Fibroblast of skin of left quadriceps (primary cell): ENCODE measurements at regions not wholly inside any gene's neighbourhood (a gene's known extent, or its start where the extent isn't known, plus 50 kb on each side); places are given as distances from the start of the nearest gene placed in this dataset.
"Not testable (repeated sequence)": the region's sequence is repeated elsewhere in the genome, so short reads cannot be mapped to it uniquely, and the experiment has no call there.

Experiments
- DNase-seq, 2 experiments: peaks; one replicate each; pipeline ENCODE4 v3.0.0-alpha.2; 2013; ENCODE audit warnings: low read depth in 2 of 2

DNA sequence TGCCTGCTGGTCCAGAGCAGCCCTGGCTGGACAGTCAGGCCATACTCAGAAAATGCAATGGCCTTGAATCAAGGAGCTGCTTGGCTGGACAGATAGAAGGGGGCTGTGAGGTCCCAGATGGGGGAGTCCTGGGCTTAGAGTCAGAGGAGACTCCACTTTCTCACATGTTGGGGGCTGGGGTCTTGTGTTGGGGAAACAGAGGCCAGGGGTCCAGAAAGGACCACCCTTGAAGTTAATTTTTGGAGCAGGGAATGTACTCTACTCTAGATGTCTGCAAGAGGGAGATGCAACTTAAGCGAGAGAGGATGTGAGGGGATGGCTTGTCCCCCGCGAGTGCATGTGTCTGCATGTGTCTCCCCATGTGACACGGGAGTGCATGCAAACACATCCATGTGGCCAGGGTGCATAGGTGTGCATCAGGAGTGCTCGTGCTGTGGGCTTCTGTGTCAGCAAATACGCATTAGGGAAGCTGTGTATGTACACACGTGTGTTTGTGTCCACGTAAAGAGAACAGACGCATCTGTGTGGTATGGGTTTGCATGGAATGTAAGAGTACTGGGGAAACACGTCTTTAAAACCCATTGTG, 303.2 kb downstream of the MYCN start:
- no peak for DNase-seq

DNA sequence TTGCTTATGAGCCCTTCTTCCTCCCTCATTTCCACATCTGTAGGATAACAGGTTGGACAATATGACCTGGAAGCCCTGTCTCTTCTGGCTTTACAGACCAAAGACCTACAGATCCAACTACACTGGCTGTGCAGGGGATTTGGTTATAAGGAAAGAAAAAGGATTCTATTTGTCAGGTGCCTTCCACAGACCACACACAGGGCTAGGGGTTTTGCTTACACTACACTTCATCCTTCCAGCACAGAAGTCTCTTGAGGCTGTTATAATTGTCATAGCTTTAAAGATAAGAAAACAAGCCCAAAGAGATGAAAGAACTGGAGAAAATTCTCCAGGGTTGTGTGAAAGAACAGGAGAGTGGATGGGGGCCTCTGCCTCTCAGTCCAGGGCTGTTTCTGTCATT, 302.6 kb downstream of the MYCN start:
- no peak for DNase-seq

DNA sequence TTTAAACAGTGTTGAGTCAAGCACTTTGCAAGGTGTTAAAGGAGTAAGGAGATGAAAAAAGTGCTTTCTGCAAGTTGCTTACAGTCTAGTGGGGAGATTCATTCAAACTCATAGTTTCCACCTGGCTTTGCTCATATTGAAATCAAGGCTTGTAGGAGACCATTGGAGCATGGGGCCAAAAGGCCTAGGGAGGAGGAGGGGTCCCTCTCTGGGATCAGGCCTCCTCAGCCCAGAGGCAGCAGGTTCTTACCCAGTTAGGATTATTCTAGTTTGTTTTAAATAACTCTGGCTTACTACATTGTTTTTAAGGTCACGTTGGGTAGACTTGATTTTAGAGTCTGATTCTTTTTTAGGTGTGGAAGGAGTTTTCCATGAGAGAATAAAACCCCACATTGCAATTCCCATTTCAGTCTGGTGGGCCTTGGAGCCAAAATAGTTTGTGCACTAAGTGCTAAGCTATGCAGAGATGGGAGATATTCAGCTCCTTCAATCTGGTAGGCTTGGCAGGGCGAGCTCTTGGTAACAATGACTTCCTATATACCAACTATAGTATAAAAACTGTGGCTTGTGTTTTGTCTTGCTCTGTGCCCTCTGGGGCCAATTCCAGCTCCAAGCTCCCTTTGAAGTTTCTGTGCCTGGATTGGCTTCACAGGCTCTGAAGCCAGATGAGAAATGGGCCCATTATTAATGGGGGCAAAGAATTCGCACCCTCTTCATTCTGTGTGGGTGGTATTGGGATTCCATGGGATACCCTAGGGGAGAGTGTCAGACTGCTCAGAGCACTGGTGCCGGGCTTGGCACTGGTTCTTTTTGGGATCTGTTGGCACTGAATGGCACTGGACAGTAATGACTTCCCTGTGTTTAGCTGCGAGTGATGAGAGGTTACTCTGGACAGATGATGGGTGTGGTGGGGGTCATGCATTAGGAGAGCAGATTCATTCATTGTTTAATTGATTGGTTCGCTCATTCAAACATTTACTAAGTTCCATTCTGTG, 301.1 kb downstream of the MYCN start:
- no peak for DNase-seq

DNA sequence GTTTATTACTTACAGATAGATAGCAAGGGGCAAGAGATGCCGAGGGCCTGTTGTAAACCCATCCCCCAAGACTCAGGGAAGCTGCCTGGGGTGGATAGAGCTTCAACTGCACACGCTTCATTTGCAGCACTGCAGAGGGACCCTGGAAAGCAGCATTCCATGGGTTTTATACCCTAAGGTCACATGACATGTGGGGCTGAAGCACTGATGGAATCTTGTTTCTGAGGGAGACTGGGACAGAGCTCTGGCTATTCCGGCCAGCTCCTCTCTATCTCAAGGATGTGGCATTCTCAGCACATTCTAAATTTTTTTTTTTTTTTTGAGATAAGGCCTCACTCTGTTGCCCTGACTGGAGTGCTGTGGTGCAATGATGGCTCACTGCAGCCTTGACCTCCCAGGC, 300.1 kb downstream of the MYCN start:
- no peak for DNase-seq

DNA sequence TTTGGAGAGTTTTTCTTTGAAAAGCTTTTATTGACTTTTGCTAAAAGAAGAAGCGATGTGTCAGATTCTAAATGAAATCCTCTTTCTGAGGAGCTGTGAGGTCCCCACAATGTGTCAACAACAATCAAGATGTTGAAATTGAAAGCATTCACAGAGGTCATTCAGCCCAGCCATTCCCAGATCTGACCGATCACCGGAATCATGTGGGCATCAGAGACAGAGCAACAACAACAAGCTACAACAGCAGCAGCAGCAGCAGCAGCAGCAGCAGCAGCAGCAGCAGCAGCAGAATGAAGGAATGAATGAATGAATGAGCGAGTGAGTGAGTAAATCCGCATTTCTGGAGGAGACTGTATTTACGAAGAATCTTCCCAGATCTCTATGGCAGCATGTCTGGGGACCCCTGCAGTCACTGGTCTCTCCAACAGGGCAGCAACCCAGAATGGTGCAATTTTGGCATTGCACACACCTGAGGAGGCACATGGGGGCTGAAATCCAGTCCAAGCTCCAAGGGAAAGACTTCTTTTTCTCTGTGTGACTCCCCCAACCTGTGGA, 299.0 kb downstream of the MYCN start:
- DNase-seq: no peak

DNA sequence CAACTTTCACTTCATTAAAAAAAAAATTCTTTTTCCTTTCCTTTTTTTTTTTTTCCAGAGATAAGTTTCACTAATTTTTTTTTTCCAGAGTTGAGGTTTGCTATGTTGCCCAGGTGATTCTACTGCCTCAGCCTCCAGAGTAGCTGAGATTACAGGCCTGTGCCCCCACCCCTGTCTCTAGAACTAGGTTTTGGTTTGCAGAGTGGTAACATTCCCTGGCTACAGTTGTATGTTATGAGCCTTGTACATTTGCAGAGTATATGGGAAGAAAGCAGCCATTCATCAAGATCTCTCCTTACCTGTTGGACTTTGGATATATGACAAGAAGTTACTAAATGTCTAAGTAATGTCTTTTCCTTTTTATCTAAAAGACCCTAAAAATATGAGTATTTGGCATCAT, 298.4 kb downstream of the MYCN start:
- DNase-seq: no peak

DNA sequence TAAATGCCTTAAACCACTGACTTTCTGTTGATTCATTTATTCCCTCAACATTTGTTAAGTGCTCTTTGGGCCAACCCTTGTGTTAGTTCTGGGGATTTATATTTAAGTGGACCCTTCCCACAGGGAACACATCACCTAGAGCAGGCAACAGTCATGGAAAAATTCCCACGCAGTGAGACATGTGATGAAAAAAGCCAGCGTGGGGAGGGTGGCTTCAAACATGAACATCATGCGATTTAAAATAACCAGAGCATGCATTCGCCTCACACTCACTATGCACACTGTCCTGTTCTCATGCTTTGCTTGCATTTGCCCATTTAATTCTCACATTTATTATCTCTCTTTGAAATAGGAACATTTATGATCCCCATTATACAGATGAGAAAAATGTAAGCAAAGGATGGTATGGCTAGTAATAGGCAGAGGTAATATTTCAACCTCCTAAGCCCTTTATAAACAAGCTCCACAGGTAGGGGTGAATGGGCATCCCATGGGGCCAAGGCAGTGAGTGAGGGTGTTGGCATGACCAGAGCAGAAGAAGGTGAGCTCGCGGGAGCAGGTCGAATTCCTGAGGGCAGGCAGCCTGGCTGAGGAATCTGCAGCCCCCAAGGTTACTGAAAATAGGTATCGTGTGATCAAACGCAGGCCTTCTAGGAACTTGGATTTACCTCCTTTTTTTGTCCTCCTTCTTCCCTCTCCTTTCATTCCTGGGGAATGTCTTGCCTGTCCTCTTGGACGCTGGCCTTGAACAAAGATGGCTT, 297.8 kb downstream of the MYCN start:
- no peak for DNase-seq

DNA sequence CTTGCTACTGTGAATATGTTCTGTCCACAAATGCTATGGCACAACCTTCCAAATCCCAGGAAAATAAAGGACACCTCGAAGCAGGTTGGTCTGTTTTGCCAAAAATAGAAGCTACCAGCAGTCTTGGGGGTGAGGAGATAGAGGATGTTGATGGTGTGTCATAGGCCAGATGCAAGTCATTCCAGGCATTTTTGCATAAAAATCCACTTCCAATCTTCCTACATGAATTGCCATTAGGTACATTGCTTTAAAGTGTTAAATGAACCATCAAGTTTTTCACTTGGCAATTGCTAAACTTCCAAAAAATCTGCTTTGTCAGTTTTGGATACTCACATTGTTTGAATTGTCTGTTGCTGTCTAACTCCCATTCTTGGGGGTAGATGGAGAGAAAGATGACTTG, 295.4 kb downstream of the MYCN start:
- no peak for DNase-seq

DNA sequence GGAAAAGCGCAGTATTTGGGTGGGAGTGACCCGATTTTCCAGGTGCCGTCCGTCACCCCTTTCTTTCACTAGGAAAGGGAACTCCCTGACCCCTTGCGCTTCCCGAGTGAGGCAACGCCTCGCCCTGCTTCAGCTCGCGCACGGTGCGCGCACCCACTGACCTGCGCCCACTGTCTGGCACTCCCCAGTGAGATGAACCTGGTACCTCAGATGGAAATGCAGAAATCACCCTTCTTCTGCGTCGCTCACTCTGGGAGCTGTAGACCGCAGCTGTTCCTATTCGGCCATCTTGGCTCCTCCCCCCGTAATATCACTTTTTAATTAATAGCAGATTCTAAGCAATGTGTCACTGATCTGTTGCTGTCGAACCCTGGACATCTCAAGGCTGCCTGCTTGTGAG, 294.9 kb downstream of the MYCN start:
- not testable (repeated sequence) for DNase-seq

DNA sequence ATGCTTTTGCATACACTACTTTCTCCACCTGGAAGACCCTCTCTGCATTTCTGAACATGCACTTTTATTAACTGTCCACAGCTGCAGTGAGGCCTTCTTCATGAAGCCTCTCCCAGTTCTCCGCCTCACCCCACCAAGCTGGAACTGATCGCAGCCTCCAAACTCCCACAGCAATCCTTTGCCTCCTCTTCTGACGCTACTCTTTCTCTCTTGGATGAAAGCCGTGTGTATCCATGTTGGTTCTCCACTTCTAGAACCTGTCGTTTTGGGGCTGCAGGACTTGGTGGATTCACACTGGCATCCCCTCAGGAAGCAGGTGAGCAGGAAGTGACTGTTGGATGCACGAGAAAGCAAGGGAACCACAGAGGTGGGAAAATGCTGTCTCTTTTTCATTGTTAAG, 288.6 kb downstream of the MYCN start:
- DNase-seq: no peak

DNA sequence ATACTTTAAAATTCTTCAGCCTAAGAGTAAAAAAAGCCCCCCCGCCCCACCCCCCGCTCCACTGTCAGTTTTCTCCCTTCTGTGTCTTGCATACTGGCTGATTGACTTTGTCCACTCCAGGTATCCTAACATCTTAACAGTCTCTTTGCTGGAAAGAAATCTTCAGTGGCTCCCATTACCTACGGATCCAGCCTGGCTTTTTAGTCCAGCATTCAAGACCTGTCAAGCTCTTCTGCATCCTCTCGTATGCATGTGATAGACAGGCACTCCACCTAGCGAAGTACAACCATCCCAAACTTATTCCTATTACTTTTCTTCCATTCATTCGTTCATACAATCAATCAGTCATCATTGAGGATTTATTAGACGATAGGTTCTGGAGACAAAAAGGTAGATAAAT, 288.1 kb downstream of the MYCN start:
- DNase-seq: no peak

DNA sequence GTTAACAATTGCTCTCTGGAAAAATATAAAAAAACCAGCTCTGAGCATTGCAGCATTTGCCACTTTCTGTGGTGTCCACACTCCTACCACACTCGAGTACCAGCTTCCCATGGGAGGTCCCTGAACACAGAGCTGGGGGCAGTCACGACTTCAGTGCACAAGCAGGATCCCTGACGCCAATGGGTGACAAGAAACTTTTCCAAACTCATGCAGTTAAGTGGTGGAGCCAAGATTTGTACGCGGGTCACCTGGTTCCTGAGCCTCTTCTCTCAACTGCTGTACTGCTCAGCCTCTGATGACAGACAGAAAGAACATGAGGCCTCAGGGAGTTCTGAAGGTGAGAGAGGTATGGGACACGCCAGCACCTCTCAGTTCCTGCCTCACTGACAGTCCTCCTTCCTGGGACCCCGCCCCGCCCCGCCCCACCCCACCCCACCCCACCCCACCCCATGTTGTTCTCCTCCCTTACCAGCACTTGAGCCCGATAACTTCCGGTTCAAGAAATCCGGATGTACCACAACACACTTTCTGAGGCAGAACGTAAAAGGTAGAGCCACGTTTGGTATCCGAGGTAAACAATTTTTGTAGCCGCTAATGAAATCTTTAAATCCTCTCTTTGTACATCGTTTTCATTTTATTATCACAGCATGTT, 287.6 kb downstream of the MYCN start:
- no peak for DNase-seq

DNA sequence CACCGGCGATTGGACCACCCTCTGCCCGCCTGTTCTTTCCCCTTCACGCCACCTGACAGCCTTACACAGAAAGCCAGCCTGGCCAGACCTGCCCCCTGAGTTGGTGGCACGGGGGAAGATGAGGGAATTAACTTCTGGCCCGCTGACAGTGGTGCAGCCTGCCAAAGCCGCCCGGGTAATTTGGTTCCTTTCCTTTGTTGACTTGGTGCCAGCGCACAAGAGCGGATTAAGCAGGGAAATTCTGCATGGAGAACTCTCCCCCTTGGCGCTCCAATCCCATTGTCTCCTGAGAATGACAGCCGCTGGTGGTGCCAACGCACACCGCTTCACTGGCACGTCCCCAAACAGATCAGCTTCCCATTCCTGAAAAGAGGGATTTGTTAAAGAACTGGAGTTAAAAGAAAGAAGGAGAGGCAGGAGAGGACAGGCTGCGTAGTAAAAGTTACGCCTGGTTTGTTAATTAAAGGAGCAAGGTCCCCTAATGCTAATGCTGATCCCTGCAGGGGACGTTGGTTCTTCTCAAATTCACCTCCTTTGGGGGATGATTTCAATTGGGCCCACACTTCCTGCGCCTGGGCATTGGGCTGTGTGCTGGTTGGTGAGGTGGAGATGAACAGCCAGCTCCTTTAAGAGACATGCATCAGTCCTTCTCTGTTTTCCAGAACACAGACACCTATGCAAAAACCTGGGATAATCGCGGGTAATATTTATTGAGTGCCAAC, 286.8 kb downstream of the MYCN start:
- DNase-seq: no peak

DNA sequence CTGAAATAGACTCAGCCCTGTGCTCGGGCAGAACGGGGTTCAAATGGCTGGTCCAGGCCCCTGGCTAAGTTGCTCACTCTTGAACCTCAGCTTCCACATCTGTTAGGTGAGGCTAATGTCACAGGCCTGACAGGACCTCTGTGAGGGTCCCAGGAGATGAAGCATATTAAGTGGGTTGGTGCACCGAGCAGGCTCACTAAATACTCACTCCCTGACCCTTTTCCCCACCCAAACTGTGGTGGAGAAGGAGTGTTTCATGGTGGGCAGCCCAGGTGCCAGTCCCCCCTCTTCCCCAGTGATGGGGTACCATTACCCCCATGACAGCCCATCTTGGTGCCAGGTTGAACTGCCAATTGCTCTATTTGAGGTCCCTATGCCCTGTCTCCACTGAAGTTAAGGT, 286.0 kb downstream of the MYCN start:
- no peak for DNase-seq

DNA sequence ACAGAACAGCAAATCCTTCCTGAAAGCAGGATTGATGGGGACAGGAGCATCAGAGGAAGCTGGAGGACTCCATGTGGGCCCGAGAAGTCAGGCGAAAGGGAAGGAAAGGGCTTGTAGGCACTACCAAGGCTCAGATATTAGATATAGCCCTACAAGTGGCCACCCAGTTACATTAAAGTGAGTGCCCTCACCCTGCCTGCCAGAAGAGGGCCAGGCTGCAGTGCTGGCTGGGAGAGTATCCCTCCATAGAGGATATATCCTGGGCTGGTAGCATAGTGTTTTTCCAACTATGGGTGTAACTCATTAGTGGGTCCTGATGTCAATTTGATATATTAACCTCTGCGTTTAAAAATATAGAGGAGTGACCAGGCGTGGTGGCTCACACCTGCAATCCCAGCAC, 285.2 kb downstream of the MYCN start:
- no peak for DNase-seq

DNA sequence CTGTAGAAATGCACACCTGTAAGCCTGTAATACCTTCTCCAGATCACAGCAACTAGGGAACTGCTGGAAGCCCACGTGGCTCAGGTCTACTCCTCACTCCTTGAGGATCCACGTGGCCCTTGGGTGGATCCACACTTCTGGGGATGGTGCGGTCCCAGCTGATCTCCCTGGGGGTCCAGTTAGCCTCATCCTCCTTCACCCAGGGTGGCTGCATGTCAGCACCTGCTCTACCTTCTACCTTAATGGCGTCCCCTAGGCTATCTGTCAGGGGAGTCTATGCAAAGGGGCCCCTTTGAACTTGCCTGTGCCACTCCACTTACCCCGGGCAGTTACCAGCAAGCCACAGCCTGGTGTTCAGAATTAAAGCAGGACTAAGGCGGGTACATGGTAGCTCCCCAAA, 284.7 kb downstream of the MYCN start:
- DNase-seq: no peak

DNA sequence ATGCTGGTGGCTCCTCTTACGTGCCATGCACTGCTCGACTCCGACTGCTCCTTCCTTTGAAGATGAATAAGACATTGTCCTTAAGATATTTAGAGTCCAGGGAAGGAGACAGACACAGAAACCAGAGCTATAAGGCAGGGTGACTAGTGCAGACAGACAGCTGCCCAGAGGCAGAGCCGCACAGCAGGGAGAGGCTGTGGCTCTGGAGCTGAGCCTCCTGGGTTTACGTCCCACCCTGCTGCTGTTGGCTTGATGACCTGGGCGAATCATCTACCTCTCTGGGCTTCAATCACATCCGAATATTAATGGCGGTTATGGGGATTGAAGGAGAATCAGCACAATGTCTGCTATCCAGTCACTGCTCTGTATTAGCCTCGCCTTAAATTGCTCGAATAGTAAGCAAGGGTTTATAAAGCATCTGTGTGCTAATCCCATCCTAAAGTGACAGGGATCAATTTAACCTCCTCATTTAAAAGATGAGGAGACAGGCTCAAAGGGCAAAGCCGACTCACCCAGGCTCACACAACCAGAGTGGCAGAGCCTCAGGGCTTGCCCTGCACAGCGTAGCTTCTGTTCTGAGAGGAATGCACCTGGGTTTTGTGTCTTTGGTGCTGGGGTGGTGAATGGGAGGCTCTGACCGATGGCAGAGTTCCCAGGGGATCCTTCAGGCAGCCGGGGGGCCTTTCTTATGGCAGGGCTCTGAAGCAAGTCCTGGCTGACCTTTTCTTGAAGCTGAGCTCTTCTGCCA, 284.1 kb downstream of the MYCN start:
- DNase-seq: no peak

DNA sequence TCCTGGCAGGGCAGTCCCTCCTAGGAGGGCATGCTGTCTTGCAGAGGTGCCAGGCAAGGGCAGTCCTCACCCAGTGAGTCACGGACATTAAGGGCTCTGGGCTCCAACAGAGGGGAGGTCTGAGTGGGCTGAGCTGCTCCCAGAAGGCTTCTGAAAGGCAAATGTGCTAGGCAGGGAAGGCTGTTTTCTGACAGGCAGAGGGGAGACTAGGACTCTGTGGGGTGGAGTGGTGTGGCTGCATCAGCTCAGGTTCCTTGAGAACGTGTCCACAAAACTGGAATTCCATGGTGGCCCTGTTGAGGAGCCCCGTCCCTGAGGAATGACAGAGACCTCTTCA, 283.5 kb downstream of the MYCN start:
- no peak for DNase-seq

DNA sequence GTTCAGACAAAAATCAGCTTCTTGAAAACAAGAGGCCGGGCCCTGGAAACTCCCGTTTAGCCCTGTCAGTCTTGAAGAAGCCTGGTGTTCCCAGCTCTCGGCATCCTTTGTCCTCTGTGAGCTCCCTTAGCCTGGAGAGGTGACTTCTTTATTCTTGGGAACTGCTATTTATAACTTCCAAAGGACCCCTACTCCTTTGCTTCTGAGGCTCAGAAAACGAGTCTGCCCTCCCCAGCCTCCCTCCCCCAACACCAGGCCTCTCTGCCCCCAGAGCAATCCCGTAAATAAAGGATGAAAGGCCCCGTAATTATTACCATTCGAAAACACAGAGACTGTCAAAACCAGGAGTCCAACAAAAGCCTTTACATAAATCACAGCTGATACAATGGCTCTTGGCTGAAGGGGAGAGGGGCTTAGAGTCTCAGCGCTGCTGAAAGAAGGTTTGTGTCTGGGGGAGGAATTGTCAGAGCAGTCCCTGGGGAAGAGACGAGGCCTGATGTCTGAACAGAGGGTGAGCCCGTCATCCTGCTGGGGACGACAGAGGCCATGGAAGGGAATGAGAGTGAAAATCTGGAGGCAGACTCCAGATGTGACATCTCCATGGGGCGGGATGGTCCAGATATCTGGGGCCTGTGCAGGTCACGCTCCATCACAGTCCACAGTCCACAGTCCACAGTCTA, 283.0 kb downstream of the MYCN start:
- no peak for DNase-seq

DNA sequence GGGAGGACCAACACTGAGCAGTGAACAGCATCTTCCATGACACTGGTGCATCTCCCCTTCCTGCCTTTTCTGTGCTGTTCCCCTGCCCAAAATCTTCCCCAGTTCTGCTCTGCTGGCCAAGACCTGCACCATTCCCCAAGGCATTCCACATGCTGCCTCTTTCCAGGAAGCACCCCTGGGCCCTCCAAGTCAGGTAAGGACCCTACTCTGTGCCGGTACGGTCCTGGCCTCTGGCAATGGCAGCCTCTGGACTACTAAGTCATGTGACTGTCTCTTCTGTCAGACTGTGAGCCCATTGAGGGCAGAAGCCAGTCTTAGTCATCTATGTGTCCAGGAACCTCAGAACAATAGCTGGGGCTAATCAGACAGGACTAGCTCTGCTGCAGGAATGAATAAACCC, 282.0 kb downstream of the MYCN start:
- DNase-seq: no peak
